ENCODE measurements at regions not wholly inside any gene's neighbourhood (a gene's known extent, or its start where the extent isn't known, plus 50 kb on each side); places are given as distances from the start of the nearest gene placed in this dataset.

GRCh38 chr3:72238801-72239200, 453.9 kb upstream of the PROK2 start:
- TF ChIP-seq POLR2A (IDR thresholded peaks at IDR 0.05; ENCODE audit: low read depth, low read length): no peak
- no peak for TF ChIP-seq POLR2AphosphoS5 (IDR thresholded peaks at IDR 0.05; ENCODE audit: low read depth, low read length)
